Osteocyte (in vitro differentiated cells): ENCODE measurements at regions not wholly inside any gene's neighbourhood (a gene's known extent, or its start where the extent isn't known, plus 50 kb on each side); places are given as distances from the start of the nearest gene placed in this dataset.

Source experiments
- DNase-seq: peaks from one replicate; pipeline ENCODE4 v3.0.0; 2021; ENCODE audit warnings: mixed read lengths; ENCODE audit not compliant: unreplicated experiment; ENCODE audit errors: extremely low spot score
- H3K27ac Mint-ChIP-seq: one replicate; pipeline ENCODE4 v1.8.0; 2021; ENCODE audit warnings: mild to moderate bottlenecking, mixed read lengths; ENCODE audit not compliant: unreplicated experiment
- H3K27me3 Mint-ChIP-seq: one replicate; pipeline ENCODE4 v1.8.0; 2021; ENCODE audit warnings: mixed read lengths; ENCODE audit not compliant: unreplicated experiment
- H3K36me3 Mint-ChIP-seq: one replicate; pipeline ENCODE4 v1.8.0; 2021; ENCODE audit warnings: mixed read lengths; ENCODE audit not compliant: unreplicated experiment
- H3K4me1 Mint-ChIP-seq: one replicate; pipeline ENCODE4 v1.8.0; 2021; ENCODE audit warnings: mixed read lengths; ENCODE audit not compliant: unreplicated experiment
- H3K4me3 Mint-ChIP-seq: one replicate; pipeline ENCODE4 v1.8.0; 2021; ENCODE audit warnings: mild to moderate bottlenecking, moderate library complexity, mixed read lengths; ENCODE audit not compliant: unreplicated experiment
- H3K9me3 Mint-ChIP-seq: one replicate; pipeline ENCODE4 v1.8.0; 2021; ENCODE audit warnings: mixed read lengths; ENCODE audit not compliant: unreplicated experiment
- CTCF ChIP-seq: fragments of 200-600 bp; sonication (generic); IDR thresholded peaks from 2 replicates; pipeline ENCODE4 v1.5.0; 2021; ENCODE audit warnings: antibody characterized with exemption, mild to moderate bottlenecking, moderate library complexity

GRCh38 chr6:51337277-51337676, 518.6 kb downstream of the TFAP2B start:
- H3K4me1 Mint-ChIP-seq, result no peaks in the 10 kb centered on the region
- H3K4me3 Mint-ChIP-seq, result no peak overlapping the region
- no peak overlapping the region for H3K27ac Mint-ChIP-seq
- H3K27me3 Mint-ChIP-seq, result no peaks in the 10 kb centered on the region
- no peak for DNase-seq
- no peak for TF ChIP-seq CTCF
- no peaks in the 10 kb centered on the region for H3K9me3 Mint-ChIP-seq
- H3K36me3 Mint-ChIP-seq, result no peaks in the 10 kb centered on the region

- no peak for TF ChIP-seq CTCF
Observed at GRCh38 chr6:51339108-51339507, 520.4 kb downstream of the TFAP2B start.

GRCh38 chr6:51339728-51340127, 521.1 kb downstream of the TFAP2B start:
- H3K4me1 Mint-ChIP-seq, result no peaks in the 10 kb centered on the region
- no peaks in the 10 kb centered on the region for H3K27me3 Mint-ChIP-seq
- no peak overlapping the region for H3K27ac Mint-ChIP-seq
- no peak for DNase-seq
- no peak overlapping the region for H3K4me3 Mint-ChIP-seq
- TF ChIP-seq CTCF, result no peak
- H3K9me3 Mint-ChIP-seq, result peaks cover 2% of the 10 kb centered on the region
- H3K36me3 Mint-ChIP-seq, result no peaks in the 10 kb centered on the region

More at GRCh38 chr6:51339108-51339507, 520.4 kb downstream of the TFAP2B start:
- H3K9me3 Mint-ChIP-seq, result no peaks in the 10 kb centered on the region
- no peak overlapping the region for H3K4me3 Mint-ChIP-seq
- no peaks in the 10 kb centered on the region for H3K36me3 Mint-ChIP-seq
- no peak for DNase-seq
- no peaks in the 10 kb centered on the region for H3K27me3 Mint-ChIP-seq
- H3K4me1 Mint-ChIP-seq, result no peaks in the 10 kb centered on the region
- no peak overlapping the region for H3K27ac Mint-ChIP-seq

GRCh38 chr6:51342393-51342792, 523.7 kb downstream of the TFAP2B start:
- Mint-ChIP-seq H3K9me3 (peaks cover 23% of the 10 kb centered on the region), H3K4me1 (no peaks in the 10 kb centered on the region), H3K27me3 (no peaks in the 10 kb centered on the region), H3K4me3 (no peak overlapping the region), H3K36me3 (no peaks in the 10 kb centered on the region), H3K27ac (no peak overlapping the region)
- no peak for TF ChIP-seq CTCF
- no peak for DNase-seq

- no peak overlapping the region for H3K27ac Mint-ChIP-seq
- no peak for TF ChIP-seq CTCF
- no peak for DNase-seq
- H3K4me1 Mint-ChIP-seq, result peaks cover 14% of the 10 kb centered on the region
- H3K9me3 Mint-ChIP-seq, result peaks cover 20% of the 10 kb centered on the region
- H3K36me3 Mint-ChIP-seq, result no peaks in the 10 kb centered on the region
- no peak overlapping the region for H3K4me3 Mint-ChIP-seq
- H3K27me3 Mint-ChIP-seq, result no peaks in the 10 kb centered on the region
Observed at GRCh38 chr6:51349857-51350256, 531.2 kb downstream of the TFAP2B start.
